NCI-H187 treated with DMSO at 0.1 percent for 48 hours (cell line): ENCODE measurements at regions not wholly inside any gene's neighbourhood (a gene's known extent, or its start where the extent isn't known, plus 50 kb on each side); places are given as distances from the start of the nearest gene placed in this dataset.
"Not testable (repeated sequence)": the region's sequence is repeated elsewhere in the genome, so short reads cannot be mapped to it uniquely, and the experiment has no call there.

Source experiments
- DNase-seq: peaks from one replicate; lab custom pipeline; 2025; lab: John Stamatoyannopoulos, UW

- no peak for DNase-seq
Observed at GRCh38 chr13:24931450-24932251, 164.3 kb upstream of the PABPC3 start.

GRCh38 chr13:24933106-24934023 lies 162.6 kb upstream of the PABPC3 start:
- not testable (repeated sequence) for DNase-seq

GRCh38 chr13:24934024-24934385 lies 161.9 kb upstream of the PABPC3 start:
- not testable (repeated sequence) for DNase-seq

- no peak for DNase-seq
Observed at GRCh38 chr13:24938966-24939365, 157.0 kb upstream of the PABPC3 start.

GRCh38 chr13:24941023-24941713 lies 154.8 kb upstream of the PABPC3 start:
- not testable (repeated sequence) for DNase-seq

- no peak for DNase-seq
Observed at GRCh38 chr13:24943136-24943535, 152.8 kb upstream of the PABPC3 start.

GRCh38 chr13:24944073-24944472 lies 151.9 kb upstream of the PABPC3 start:
- DNase-seq: not testable (repeated sequence)

GRCh38 chr13:24948977-24949376 lies 147.0 kb upstream of the PABPC3 start:
- DNase-seq: not testable (repeated sequence)

- DNase-seq: not testable (repeated sequence)
Observed at GRCh38 chr13:24950611-24951010, 145.3 kb upstream of the PABPC3 start.

GRCh38 chr13:24967970-24968369 lies 128.0 kb upstream of the PABPC3 start:
- DNase-seq: not testable (repeated sequence)

- not testable (repeated sequence) for DNase-seq
Observed at GRCh38 chr13:24968416-24968815, 127.5 kb upstream of the PABPC3 start.

- not testable (repeated sequence) for DNase-seq
Observed at GRCh38 chr13:24973102-24973501, 122.8 kb upstream of the PABPC3 start.

GRCh38 chr13:24981181-24981803 lies 114.6 kb upstream of the PABPC3 start:
- DNase-seq: not testable (repeated sequence)

GRCh38 chr13:24982333-24982999 lies 113.5 kb upstream of the PABPC3 start:
- DNase-seq: no peak

- no peak for DNase-seq
Observed at GRCh38 chr13:24983094-24983493, 112.8 kb upstream of the PABPC3 start.

- DNase-seq: no peak
Observed at GRCh38 chr13:24984134-24984533, 111.8 kb upstream of the PABPC3 start.

GRCh38 chr13:24985107-24985506 lies 110.8 kb upstream of the PABPC3 start:
- no peak for DNase-seq

- no peak for DNase-seq
Observed at GRCh38 chr13:24985896-24986295, 110.0 kb upstream of the PABPC3 start.

GRCh38 chr13:24986826-24987225 lies 109.1 kb upstream of the PABPC3 start:
- DNase-seq: no peak

GRCh38 chr13:24989959-24990358 lies 106.0 kb upstream of the PABPC3 start:
- not testable (repeated sequence) for DNase-seq

- not testable (repeated sequence) for DNase-seq
Observed at GRCh38 chr13:24992946-24993345, 103.0 kb upstream of the PABPC3 start.
